ENCODE measurements at regions not wholly inside any gene's neighbourhood (a gene's known extent, or its start where the extent isn't known, plus 50 kb on each side); places are given as distances from the start of the nearest gene placed in this dataset.

- H3F3A ChIP-seq (replicated peaks; ENCODE audit: low read depth), result no peaks in the 10 kb centered on the region
- Mint-ChIP-seq H3K4me1 (no peaks in the 10 kb centered on the region), H3K9me3 (no peaks in the 10 kb centered on the region), H3K4me3 (no peak overlapping the region), H3K36me3 (ENCODE audit: low read depth) (no peaks in the 10 kb centered on the region), H3K27ac (no peak overlapping the region), H3K27me3 (ENCODE audit: insufficient read depth, low read depth, poor library complexity) (no peaks in the 10 kb centered on the region)
- no peak overlapping the region for H2AFZ ChIP-seq
- TF ChIP-seq STAT1 (IDR thresholded peaks at IDR 0.05; ENCODE audit: unreplicated experiment), result no peak
- TF ChIP-seq ZNF114 (CRISPR knock-in tag; IDR thresholded peaks at IDR 0.05), result no peak
- TF ChIP-seq CREB1 (CRISPR knock-in tag; IDR thresholded peaks at IDR 0.05; ENCODE audit: low read depth), result no peak
- TF ChIP-seq EZH2 (IDR thresholded peaks at IDR 0.05; ENCODE audit: low read depth, unreplicated experiment), result no peak
- TF ChIP-seq EZH2phosphoT487 (IDR thresholded peaks at IDR 0.05; ENCODE audit: unreplicated experiment), result no peak
- TF ChIP-seq ZNF331 (CRISPR knock-in tag; IDR thresholded peaks at IDR 0.05; ENCODE audit: low read depth), result no peak
- TF ChIP-seq ZNF462 (CRISPR knock-in tag; IDR thresholded peaks at IDR 0.05), result no peak
- TF ChIP-seq, protein P1, sequence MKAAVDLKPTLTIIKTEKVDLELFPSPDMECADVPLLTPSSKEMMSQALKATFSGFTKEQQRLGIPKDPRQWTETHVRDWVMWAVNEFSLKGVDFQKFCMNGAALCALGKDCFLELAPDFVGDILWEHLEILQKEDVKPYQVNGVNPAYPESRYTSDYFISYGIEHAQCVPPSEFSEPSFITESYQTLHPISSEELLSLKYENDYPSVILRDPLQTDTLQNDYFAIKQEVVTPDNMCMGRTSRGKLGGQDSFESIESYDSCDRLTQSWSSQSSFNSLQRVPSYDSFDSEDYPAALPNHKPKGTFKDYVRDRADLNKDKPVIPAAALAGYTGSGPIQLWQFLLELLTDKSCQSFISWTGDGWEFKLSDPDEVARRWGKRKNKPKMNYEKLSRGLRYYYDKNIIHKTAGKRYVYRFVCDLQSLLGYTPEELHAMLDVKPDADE (IDR thresholded peaks at IDR 0.05), result no peak
- TF ChIP-seq, protein P2, sequence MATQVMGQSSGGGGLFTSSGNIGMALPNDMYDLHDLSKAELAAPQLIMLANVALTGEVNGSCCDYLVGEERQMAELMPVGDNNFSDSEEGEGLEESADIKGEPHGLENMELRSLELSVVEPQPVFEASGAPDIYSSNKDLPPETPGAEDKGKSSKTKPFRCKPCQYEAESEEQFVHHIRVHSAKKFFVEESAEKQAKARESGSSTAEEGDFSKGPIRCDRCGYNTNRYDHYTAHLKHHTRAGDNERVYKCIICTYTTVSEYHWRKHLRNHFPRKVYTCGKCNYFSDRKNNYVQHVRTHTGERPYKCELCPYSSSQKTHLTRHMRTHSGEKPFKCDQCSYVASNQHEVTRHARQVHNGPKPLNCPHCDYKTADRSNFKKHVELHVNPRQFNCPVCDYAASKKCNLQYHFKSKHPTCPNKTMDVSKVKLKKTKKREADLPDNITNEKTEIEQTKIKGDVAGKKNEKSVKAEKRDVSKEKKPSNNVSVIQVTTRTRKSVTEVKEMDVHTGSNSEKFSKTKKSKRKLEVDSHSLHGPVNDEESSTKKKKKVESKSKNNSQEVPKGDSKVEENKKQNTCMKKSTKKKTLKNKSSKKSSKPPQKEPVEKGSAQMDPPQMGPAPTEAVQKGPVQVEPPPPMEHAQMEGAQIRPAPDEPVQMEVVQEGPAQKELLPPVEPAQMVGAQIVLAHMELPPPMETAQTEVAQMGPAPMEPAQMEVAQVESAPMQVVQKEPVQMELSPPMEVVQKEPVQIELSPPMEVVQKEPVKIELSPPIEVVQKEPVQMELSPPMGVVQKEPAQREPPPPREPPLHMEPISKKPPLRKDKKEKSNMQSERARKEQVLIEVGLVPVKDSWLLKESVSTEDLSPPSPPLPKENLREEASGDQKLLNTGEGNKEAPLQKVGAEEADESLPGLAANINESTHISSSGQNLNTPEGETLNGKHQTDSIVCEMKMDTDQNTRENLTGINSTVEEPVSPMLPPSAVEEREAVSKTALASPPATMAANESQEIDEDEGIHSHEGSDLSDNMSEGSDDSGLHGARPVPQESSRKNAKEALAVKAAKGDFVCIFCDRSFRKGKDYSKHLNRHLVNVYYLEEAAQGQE (IDR thresholded peaks at IDR 0.05; ENCODE audit: unreplicated experiment), result no peak
- TF ChIP-seq, protein P3, sequence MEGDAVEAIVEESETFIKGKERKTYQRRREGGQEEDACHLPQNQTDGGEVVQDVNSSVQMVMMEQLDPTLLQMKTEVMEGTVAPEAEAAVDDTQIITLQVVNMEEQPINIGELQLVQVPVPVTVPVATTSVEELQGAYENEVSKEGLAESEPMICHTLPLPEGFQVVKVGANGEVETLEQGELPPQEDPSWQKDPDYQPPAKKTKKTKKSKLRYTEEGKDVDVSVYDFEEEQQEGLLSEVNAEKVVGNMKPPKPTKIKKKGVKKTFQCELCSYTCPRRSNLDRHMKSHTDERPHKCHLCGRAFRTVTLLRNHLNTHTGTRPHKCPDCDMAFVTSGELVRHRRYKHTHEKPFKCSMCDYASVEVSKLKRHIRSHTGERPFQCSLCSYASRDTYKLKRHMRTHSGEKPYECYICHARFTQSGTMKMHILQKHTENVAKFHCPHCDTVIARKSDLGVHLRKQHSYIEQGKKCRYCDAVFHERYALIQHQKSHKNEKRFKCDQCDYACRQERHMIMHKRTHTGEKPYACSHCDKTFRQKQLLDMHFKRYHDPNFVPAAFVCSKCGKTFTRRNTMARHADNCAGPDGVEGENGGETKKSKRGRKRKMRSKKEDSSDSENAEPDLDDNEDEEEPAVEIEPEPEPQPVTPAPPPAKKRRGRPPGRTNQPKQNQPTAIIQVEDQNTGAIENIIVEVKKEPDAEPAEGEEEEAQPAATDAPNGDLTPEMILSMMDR (conservative IDR thresholded peaks at IDR 0.05; ENCODE audit: low read depth in 2 of 2), result no peak
- no peak for TF ChIP-seq JUNB (IDR thresholded peaks at IDR 0.05; ENCODE audit: unreplicated experiment)
- no peak for TF ChIP-seq POLR2AphosphoS5 (IDR thresholded peaks at IDR 0.05; ENCODE audit: low read depth)
- TF ChIP-seq NANOG (IDR thresholded peaks at IDR 0.05; ENCODE audit: borderline replicate concordance), result no peak
- ATAC-seq (no peak), DNase-seq (ENCODE audit: low spot score) (no peak)
- H3K27ac ChIP-seq (ENCODE audit: low read depth), result no peak overlapping the region
- no peak overlapping the region for H3K4me2 ChIP-seq
- H3K36me3 ChIP-seq (ENCODE audit: insufficient read depth), result no peaks in the 10 kb centered on the region
- H3K9me2 ChIP-seq (ENCODE audit: insufficient read depth), result no peaks in the 10 kb centered on the region
- H3K27me3 ChIP-seq (ENCODE audit: insufficient read depth), result no peaks in the 10 kb centered on the region
- H3K4me1 ChIP-seq (ENCODE audit: insufficient read depth), result no peaks in the 10 kb centered on the region
- H3K79me2 ChIP-seq (replicated peaks; ENCODE audit: insufficient read depth), result no peaks in the 10 kb centered on the region
- H4K20me1 ChIP-seq (replicated peaks; ENCODE audit: insufficient read depth), result no peaks in the 10 kb centered on the region
- H3K4me3 ChIP-seq, result no peak overlapping the region
These were observed 470.2 kb downstream of the FBXO15 start for GRCh38 chr18:73677450-73677849.

Data from GM23338 (cell line).